DMS153 treated with DMSO at 0.1 percent for 48 hours (cell line): ENCODE measurements at regions not wholly inside any gene's neighbourhood (a gene's known extent, or its start where the extent isn't known, plus 50 kb on each side); places are given as distances from the start of the nearest gene placed in this dataset.

ENCODE experiments used
- DNase-seq: peaks from one replicate; lab custom pipeline; 2025; ENCODE audit not compliant: unreplicated experiment; lab: John Stamatoyannopoulos, UW

DNA sequence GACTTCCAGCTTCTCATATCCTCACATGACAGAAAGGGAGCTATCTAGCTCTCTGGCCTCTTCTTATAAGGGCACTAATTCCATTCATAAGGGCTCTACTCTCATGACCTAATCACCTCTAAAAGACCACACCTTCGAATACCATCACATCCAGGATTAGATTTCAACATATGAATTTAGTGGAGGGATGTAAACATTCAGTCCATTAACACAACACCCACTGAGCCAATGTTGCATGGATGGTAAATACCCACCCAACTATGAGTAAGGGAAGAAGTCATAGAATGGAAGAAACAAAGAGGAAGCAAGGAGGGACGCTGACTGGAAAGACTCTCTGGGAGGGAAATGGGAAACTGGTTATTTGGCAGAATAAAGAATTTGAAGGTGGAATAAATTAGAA, 112.6 kb upstream of the CCDC112 start:
- no peak for DNase-seq

DNA sequence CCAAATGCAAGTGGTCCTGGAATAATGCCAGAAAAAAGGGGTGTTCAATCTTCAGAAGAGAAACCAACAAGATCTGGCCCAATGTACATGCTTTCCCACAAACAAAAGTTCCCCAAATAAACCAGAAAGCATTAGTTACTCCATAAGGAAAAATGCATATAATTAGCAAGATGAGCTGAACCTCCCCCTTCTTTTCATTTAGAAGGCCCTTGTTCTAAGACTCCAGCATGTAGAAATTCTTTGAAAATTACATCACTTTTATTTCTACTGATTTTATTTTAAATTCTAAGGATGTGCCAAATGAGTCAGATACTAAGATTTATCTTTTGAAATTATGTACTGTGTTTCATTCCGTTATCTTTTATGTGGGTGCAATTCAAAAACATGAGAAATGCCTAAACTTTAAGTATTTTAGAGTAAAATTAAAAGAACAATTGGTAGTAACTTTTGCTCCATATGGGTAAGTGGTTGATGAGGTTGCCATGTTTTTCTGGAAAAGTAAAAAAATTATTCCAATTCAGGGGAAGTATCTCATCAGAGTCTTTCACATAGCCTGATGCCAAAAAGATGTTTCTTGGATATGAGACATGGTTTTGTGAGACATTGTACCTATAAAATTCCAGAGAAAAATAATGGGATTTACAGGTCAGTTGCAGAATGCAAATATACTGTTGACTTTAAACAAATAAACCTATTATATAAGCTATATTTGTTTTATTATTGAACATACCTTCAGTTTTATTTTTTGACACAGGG, 106.5 kb upstream of the CCDC112 start:
- DNase-seq = no peak

DNA sequence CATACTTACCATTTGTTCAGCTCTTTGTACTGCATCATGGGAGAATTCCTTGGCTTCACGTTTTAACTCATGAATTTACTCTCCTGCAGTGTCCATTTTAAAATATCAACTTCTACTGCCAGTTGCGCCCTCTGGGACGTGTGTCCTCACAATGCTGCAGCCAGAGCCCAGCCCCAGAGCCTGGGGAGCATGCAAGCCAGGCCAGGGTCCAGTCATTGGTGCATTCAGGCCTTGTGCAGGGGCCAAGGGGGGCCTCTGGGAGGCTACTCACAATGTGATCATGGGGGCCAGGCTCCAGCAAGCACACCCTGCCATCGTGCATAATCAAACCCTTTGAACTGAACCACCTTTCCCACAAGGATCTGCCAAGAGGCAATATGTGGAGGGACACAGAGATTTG, 105.6 kb upstream of the CCDC112 start:
- DNase-seq = no peak

DNA sequence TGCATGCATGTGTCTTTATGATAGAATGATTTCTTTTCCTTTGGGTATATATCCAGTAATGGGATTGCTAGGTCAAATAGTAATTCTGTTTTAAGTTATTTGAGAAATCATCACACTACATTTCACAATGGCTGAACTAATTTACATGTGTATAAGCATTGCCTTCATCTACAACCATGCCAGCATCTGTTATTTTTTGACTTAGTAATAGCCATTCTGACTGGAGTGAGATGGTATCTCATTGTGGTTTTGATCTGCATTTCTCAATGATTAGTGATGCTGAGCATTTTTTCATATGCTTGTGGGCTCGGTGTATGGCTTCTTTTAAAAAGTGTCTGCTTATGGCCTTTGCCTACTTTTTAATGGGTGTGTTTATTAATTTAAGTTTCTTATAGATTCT, 102.3 kb upstream of the CCDC112 start:
- DNase-seq = no peak

DNA sequence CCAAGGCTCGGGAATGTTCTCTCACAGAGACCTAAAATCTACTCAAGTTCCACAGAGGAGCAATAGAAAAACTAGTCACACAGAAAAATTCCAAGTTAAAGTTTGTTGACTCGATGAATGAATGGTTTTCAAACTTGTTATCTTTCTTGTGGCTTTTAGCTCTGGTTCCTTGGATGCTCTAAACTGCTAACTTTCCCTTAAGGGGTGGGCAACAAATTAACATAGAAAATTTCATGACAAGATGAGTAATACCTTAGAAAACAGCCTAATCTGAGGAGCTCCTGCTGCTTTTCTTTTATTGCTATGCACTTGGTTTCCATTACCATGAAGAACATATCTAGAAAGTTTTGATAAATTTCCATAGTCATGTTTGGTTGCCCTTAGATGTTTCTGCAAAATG, 100.2 kb upstream of the CCDC112 start:
- no peak for DNase-seq

DNA sequence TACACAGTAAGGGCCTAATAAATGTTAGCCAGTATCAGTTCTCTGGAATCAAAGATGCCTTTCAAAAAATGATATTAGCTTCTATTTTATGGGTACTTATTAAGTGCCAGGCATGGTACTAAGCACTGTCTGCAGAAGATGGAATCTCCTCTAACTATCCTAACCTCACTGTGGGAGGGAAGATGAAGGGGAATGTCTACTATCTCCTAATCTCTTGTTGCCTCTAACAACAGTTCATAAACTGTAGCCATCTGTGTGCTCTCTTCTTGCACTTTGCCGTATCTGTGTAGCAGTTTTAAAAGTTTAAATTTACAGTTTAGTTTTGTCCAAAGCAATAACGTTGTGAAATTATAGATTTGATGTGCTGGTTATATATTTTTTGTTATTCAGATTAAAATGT, 99.6 kb upstream of the CCDC112 start:
- no peak for DNase-seq

DNA sequence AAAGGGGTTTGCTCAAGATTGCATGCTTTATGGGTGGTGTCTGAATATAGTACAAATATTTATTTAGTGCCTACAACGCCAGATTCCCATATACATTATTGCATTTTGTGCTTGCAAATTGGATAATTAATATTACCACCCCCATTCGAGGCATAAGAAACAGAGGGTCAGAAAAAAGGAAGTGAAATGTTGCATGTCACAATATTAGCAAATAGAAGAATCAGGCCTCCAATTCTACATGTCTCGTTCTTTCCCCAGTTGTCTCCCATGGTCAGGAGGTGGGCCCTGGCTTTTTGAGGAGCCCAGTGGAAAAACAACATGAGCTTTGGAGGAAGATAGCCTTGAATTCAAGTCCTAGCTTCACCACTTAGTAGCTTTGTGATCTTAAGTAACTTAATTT, 98.1 kb upstream of the CCDC112 start:
- DNase-seq = no peak

DNA sequence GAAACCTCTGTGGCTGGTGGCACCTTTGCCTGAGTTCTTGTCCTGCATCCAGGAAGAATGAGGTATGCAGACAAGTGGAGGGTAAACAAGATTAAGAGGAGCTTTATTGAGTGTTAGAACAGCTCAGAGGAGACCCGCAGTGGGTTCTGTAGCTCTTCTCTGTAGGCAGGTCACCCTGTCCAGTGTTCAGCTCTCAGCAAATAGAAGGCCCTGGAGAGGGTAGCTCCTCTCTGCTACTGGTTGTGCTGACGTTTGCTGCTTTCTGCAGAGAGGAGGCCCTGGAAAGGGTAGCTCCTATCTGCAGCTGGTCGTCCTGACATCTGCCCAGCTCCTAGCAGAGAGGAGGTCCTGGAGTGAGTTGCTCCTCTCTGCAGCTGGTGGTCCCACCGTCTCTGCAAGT, 96.8 kb upstream of the CCDC112 start:
- no peak for DNase-seq

DNA sequence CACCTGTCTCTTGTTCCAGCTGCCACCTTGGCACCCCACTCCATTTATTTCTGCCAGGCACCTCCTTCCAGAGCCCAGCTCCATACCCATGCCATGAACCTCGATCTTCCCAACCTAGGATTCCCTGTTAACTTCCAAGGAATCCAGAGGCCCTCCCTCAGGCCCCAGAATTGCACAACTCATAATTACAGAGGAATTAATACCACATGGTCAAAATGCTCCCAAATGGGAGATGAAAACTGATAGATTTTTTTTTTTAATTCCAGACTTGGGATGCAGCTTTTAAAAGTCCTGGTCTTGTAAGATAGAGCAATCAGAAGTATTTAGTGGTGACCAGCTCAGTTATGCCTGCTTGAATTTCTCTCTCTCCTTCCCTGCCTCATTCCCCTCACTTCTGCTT, 96.2 kb upstream of the CCDC112 start:
- no peak for DNase-seq

DNA sequence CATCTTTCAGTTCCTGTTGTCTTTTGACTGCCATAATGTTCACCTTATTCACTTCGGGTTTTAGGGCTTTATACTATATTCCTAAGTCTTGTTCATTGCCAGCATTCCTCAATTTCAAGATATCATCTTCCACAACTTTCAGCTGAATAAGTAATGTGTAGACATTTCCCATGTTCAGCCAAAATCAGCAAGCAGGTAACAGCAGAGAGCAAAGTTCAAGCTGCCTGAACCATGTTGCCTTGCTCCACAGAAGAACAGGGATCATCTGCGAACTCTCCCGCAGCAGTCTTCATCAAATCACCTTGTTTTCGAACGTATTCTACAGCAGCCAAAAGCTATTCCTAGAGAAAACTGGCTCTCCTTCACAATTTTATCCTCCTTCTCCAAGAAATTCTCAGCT, 95.3 kb upstream of the CCDC112 start:
- DNase-seq = no peak

DNA sequence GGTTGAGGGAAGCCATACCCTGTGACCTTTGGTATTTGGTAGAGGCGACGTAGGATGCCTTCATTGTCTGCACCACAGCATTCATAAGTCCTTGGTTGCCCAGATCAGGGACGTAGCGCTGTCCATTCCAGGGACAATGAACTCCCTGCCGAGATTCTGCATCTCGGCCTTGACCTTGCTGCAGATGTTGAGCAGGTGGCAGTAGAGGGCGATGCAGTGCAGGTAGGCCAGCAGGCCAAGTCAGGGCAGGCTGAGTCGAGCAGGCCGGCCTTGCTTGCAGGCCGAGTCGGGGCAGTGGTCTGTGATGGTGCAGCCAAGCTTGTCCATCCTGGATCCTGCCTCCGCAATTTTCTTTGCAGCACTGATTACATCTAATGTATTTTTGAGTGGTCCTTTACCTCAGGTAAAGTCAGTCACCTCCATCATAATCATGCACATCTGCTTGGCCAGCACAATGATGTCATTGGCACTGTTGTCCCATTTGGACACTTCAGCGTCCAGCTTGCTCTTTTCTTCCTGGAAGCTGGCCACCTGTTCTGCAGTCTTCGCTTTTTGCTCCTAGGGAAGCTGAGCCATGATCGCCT, 93.4 kb upstream of the CCDC112 start:
- DNase-seq = no peak

DNA sequence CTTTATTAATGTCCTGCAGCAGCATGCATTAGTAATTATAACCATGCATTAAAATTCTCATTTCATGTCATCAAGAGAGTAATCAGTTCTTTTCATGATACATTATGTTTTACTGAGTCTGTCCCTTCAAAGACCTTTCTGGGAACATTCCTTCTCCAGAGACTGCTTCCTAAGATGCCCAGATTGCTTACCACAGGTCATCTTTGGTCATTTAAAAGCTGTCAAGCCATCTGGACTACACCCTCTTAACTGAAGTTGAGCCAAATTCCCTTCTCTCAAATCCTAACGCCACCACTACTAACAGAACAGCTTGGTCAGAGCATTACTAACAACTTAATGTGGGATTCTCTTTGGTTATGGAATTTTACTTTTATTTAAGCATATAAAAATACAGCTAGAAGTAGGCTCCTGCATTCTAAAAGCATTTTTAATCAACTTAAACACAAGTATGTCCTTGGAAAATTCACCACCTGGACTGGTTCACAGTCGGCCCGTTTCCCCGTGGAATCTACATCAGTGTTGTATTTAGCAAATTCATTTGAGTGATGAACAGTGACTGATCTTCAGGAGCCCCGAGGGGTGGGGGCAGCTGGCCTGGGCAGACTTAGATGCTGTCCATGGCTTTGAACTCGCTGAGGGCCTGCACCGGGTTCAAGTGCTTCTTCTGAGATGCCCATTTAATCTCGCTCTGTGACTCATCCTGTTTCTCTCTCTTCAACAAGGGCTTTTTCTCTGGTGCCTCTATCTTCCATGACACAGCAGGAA, 92.8 kb upstream of the CCDC112 start:
- DNase-seq = no peak

DNA sequence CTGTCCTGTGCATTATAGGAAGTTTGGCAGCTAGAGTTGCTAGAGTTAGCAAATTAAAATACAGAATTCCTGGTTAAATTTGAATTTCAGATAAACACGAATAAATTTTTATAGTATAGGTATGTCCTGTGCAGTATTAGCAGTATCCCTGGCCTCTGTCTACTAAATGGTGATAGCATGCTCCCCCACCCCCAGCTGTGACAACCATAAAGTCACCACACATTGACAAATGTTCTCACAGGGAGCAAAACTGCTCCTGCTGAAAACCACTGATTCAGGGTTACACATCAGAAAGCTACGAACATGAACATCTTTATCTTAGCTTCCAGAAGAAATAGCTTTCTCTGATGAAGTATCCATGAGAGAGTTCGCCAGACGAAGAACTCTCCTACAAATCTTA, 91.8 kb upstream of the CCDC112 start:
- no peak for DNase-seq

DNA sequence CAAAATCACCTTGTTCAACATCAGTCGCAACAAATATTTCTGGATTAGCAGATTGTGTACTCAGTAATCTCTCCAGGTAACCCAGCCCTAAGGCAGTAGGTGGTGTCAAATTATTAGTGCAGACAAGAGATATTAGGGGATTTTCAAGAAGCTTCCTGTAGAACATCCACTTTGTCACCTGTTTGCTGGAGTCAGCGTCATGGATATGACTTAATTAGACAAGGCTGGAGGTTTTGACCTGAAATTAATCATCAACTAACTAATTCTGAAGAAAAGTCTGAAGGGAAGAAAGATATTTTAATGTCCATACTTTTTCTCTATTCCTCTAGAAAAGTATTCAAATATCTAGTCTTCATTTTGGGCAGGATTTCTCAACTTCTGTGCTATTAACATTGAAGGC, 91.4 kb upstream of the CCDC112 start:
- DNase-seq = no peak

DNA sequence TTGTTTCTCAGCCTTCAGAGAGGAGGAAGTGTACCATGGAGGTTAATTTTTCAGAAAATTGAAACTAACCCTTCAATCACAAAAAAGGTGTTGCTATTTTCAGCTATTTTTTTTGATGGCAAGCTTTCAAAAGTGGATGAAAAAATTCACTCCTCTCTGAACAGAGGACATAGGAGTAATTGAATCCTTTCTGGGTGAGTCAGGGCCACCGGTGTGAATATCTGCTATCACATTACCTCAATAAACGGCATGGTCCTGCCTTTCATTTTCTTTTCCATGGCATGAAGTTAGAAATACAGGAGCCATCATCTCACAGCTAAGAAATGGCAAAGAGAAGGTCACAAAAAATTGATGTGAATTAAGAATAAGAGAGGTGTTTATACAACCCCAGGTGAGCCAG, 90.2 kb upstream of the CCDC112 start:
- no peak for DNase-seq

DNA sequence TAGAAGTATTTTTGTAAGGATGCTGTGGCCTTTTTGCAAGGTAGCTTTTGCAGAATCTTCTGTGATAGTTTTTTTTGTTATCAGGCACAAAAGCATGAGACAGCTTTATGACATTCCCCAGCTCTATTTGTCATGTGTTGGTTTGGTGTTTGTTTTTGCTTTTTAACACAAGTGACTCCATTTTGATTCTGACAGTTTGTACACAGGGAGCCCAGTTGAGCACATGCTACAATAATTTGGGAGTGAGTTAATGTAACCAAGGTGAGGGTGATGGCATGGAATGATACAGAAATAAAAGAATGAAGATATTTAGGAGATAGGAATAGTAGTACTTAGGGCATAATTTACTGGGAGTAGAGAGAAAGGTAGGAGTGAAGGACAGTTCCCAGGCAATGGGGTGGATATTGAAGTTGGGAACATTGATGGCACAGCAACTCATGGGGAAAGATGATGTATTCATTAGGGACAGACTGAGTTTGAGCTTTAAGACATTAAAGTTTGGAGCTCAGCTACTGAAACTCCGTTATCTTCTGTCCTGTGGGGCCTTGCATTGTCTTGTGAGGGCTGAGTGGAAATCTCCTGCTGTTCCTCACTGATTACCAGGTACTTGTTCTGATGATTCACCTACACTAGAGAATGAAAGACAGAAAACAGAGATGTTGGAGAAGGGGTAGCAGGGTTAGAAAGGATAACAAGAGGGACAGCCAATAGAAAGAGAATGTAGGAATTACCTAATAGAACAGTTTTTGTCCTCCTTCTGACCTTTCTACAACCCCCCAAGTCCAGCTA, 88.3 kb upstream of the CCDC112 start:
- no peak for DNase-seq

DNA sequence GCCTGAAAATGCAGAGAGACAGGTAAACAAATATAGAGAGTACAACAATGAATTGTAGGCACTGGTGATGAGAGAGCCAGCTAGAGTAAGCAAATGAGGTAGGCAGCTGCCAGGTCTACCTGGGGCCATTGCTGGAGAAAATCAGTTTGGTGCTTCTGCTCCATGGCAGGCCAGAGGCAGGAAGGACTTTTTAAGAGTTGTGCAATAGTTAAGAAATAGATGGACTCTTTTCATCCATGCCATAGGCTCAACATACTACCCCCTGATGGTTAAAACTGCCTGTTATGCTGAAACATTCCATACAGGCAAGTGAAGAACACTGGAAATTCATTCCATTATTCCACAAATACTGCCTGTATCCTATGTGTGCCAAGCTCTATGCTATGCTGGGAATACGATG, 86.5 kb upstream of the CCDC112 start:
- DNase-seq = no peak

DNA sequence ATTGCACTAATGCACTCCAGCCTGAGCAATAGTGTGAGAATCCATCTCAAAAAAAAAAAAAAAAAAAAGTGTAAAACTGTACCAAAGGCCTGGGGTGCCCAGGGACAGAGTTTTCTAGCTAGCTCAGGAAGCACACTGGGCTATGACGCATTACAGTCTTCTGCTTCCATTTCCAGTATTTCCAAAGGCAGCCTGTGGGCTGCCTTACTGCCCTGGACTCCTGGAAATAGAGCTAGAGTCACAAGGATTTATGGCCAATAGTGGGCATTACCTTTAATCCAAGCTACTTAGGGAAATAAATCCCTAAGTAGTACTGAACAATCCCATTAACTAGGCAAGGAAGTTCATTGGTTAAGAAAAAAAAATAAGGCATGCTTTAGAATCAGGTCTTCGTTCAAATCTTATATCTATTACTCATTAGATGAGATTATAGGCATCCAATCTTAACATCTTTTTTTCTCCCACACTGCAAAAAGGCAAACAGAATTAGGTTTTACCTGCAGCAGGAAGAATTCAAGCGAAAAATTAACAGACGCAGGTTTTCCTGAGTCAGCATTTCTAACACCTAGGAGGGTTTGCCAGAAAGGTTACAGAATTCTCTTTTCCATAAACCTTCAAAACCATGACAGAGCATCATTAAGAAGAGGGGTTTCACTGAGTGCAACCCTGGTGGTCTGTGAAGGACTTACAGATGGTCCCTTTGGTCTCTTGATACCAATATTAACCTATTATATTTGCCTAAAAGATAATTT, 85.6 kb upstream of the CCDC112 start:
- no peak for DNase-seq

DNA sequence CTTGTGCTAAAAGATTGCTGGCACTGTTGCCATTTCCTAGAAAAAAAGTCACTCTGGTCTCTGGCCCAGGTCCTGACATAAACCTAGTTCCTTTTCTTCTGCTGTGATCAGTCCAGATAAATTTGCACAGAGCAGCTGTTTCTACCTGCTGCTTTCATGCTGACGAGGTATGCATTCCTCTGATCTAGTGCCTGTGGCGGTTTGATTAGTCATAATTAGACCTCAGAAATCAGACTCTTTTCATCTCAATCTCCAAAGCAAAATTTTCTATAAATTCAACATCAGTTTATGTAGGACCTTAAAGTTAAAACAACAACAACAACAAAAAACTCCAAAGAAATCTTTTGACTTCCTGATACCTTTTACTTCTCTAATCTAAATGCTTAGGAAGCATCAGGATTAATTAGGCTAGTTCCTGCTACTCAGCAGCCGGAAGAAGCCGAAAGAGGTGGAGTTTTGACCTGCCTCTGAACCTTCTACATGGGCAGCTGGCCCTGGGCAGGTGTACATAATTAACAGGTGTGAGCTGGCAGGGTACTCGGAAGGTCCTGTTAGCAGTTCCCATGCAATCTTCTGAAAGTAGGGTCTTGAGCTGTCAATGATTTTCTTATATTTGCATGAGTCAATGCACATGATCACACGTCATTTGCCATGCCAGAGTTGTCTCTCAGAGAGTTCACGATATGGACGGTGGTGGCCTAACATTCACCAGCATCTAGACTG, 83.3 kb upstream of the CCDC112 start:
- peak; percentile 9 for DNase-seq

DNA sequence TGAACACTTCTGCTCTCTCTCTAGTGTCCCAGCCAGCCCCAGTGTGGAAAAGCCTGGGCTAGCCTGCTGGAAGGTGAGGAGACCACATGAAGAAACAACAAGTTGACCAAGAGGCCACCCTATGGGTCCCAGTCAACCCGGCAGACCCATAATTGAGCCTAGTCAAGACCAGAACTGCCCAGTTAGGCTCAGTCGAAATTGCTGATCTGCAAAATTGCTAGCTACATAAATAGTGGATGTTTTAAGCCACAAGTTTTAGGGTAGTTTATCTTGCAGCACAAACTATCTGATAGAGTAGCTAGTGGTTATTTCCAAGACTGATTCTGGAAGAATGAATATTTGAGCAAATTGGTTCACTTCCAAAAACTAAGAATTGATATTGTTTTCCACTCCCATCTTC, 82.3 kb upstream of the CCDC112 start:
- DNase-seq = no peak
